HCT116 (cell line): ENCODE measurements at regions not wholly inside any gene's neighbourhood (a gene's known extent, or its start where the extent isn't known, plus 50 kb on each side); places are given as distances from the start of the nearest gene placed in this dataset.

Source experiments
- ATAC-seq: fragments of 200-7000 bp; cut with Tn5 transposase; 2 replicates; pipeline ENCODE4 v1.9.1; 2020; ENCODE audit warnings: mild to moderate bottlenecking, moderate library complexity
- BruUV-seq: library from RNA; stranded (reverse); fragments of 400-500 nt; replicated peaks from 2 replicates; lab custom pipeline; 2021; lab: Mats Ljungman, UMichigan
- CTCF ChIA-PET: fragments of 300-600 bp; sonication (Branson Sonifier 250); formaldehyde crosslinking; loops from one replicate; lab custom pipeline; 2021; ENCODE audit warnings: antibody characterized with exemption; lab: Charles Lee
- POLR2A ChIA-PET: fragments of 300-600, 350-600 bp; sonication (Branson Sonifier 250); formaldehyde crosslinking; loops from one replicate; lab custom pipeline; 2021; ENCODE audit warnings: antibody characterized with exemption; lab: Charles Lee
- RAD21 ChIA-PET, 2 experiments: fragments of 300-600 bp; sonication (Branson Sonifier 250); formaldehyde crosslinking; loops; one replicate each; lab custom pipeline; 2023; ENCODE audit warnings: low total read pairs in 2 of 2; ENCODE audit not compliant: uncharacterized antibody in 2 of 2, unreplicated experiment in 2 of 2, low non-redundant PET in 1 of 2; lab: Charles Lee
- DNase-seq: peaks from one replicate; pipeline ENCODE4 v3.0.0-alpha.2; 2010; ENCODE audit warnings: low read depth, low spot score
- H2AFZ ChIP-seq: fragments of 200-600 bp; shearing (Covaris generic), sonication (generic); 2 replicates; pipeline ENCODE4 v1.6.1; 2017; ENCODE audit warnings: low read depth, mixed run types, mixed read lengths, antibody characterized with exemption, low read length; ENCODE audit not compliant: poor library complexity, severe bottlenecking
- H3K27ac ChIP-seq: 2 replicates; pipeline ENCODE4 v1.5.1; 2012; ENCODE audit warnings: low read depth, low read length
- H3K27me3 ChIP-seq: fragments of 200-600 bp; sonication (generic); 2 replicates; pipeline ENCODE4 v1.6.1; 2016; ENCODE audit warnings: mixed run types, low read length, mixed read lengths; ENCODE audit not compliant: insufficient read depth
- H3K36me3 ChIP-seq, 2 experiments: fragments of 200-500 bp in 1 of 2; fragments of 200-600 bp in 1 of 2; sonication (Bioruptor generic) in 1 of 2; sonication (generic) in 1 of 2; 2 replicates each; pipeline versions ENCODE4 v1.5.1 to v1.6.1; 2014 to 2016; ENCODE audit warnings: low read length in 2 of 2, inconsistent platforms in 1 of 2, mixed read lengths in 1 of 2, mixed run types in 1 of 2; ENCODE audit not compliant: insufficient read depth in 2 of 2, control insufficient read depth in 1 of 2
- H3K4me1 ChIP-seq, 2 experiments: fragments of 200-600 bp in 1 of 2; sonication (generic) in 1 of 2; 2 replicates each; pipeline versions ENCODE4 v1.5.1 to v1.6.1; 2012 to 2017; ENCODE audit warnings: low read length in 2 of 2, inconsistent platforms in 1 of 2, mild to moderate bottlenecking in 1 of 2, mixed read lengths in 1 of 2, mixed run types in 1 of 2, moderate library complexity in 1 of 2; ENCODE audit not compliant: insufficient read depth in 2 of 2, control insufficient read depth in 1 of 2
- H3K4me2 ChIP-seq: fragments of 200-600 bp; sonication (generic); 2 replicates; pipeline ENCODE4 v1.6.1; 2017; ENCODE audit warnings: mixed run types, low read length, mixed read lengths
- H3K4me3 ChIP-seq, 2 experiments: fragments of 200-600 bp in 1 of 2; sonication (generic) in 1 of 2; replicated peaks in 1 of 2; 2 replicates each; pipeline ENCODE4 v1.5.1; 2011 to 2016; ENCODE audit warnings: low read length in 2 of 2, control low read depth in 1 of 2, low read depth in 1 of 2, mild to moderate bottlenecking in 1 of 2, mixed read lengths in 1 of 2, mixed run types in 1 of 2
- H3K79me2 ChIP-seq: fragments of 200-600 bp; sonication (generic); 2 replicates; pipeline ENCODE4 v1.6.1; 2017; ENCODE audit warnings: mild to moderate bottlenecking, mixed run types, low read length, moderate library complexity, mixed read lengths; ENCODE audit not compliant: insufficient read depth
- H3K9ac ChIP-seq: fragments of 200-600 bp; sonication (generic); 2 replicates; pipeline ENCODE4 v1.6.1; 2016; ENCODE audit warnings: low read length, mixed read lengths
- H3K9me2 ChIP-seq: fragments of 200-600 bp; sonication (generic), shearing (Covaris generic); 2 replicates; pipeline ENCODE4 v1.6.1; 2017; ENCODE audit warnings: mixed run types, mild to moderate bottlenecking, moderate library complexity; ENCODE audit not compliant: insufficient read depth
- H3K9me3 ChIP-seq, 2 experiments: fragments of 200-500 bp in 1 of 2; fragments of 200-600 bp in 1 of 2; sonication (Bioruptor generic) in 1 of 2; sonication (generic) in 1 of 2; 2 replicates each; pipeline ENCODE4 v1.6.1; 2014 to 2017; ENCODE audit warnings: low read length in 2 of 2, mixed read lengths in 2 of 2, inconsistent platforms in 1 of 2, low read depth in 1 of 2, mild to moderate bottlenecking in 1 of 2, mixed run types in 1 of 2, moderate library complexity in 1 of 2; ENCODE audit not compliant: control insufficient read depth in 1 of 2, insufficient read depth in 1 of 2
- H4K20me1 ChIP-seq: fragments of 200-600 bp; sonication (generic), shearing (Covaris generic); 2 replicates; pipeline ENCODE4 v1.6.1; 2017; ENCODE audit warnings: mixed run types, mild to moderate bottlenecking, moderate library complexity; ENCODE audit not compliant: insufficient read depth
- CEBPB ChIP-seq: IDR thresholded peaks from 2 replicates; pipeline ENCODE4 v1.6.1; 2012; ENCODE audit warnings: low read depth
- EGR1 ChIP-seq: IDR thresholded peaks from 2 replicates; pipeline ENCODE4 v1.6.1; 2012; ENCODE audit warnings: low read depth
- ELF1 ChIP-seq: IDR thresholded peaks from 2 replicates; pipeline ENCODE4 v1.6.1; 2012; ENCODE audit warnings: low read depth, borderline replicate concordance
- EZH2phosphoT487 ChIP-seq: fragments of 200-600 bp; IDR thresholded peaks from 2 replicates; pipeline ENCODE4 v1.6.1; 2018; ENCODE audit warnings: antibody characterized with exemption, borderline replicate concordance
- FOSL1 ChIP-seq: IDR thresholded peaks from 2 replicates; pipeline ENCODE4 v1.6.1; 2012; ENCODE audit warnings: low read depth
- JUND ChIP-seq: IDR thresholded peaks from 2 replicates; pipeline ENCODE4 v1.6.1; 2012
- POLR2AphosphoS5 ChIP-seq: IDR thresholded peaks from 2 replicates; pipeline ENCODE4 v1.6.1; 2011; ENCODE audit warnings: mild to moderate bottlenecking, low read depth, low read length, moderate library complexity
- RAD21 ChIP-seq: IDR thresholded peaks from 2 replicates; pipeline ENCODE4 v1.6.1; 2012; ENCODE audit warnings: low read depth, mild to moderate bottlenecking
- SP1 ChIP-seq: IDR thresholded peaks from 2 replicates; pipeline ENCODE4 v1.6.1; 2012; ENCODE audit warnings: low read depth
- TCF7L2 ChIP-seq: IDR thresholded peaks from 2 replicates; pipeline ENCODE4 v1.7.0; 2011; ENCODE audit warnings: borderline replicate concordance, inconsistent platforms; ENCODE audit not compliant: insufficient read depth, insufficient read length; ENCODE audit errors: extremely low read depth
- YY1 ChIP-seq: IDR thresholded peaks from 2 replicates; pipeline ENCODE4 v1.6.1; 2011; ENCODE audit warnings: low read length, low read depth, moderate library complexity, mild to moderate bottlenecking; ENCODE audit not compliant: insufficient replicate concordance; ENCODE audit errors: extremely low read depth
- ZFX ChIP-seq: fragments of 450-650 bp; IDR thresholded peaks from 2 replicates; pipeline ENCODE4 v1.6.1; 2017
- ZNF274 ChIP-seq: fragments of 200-500 bp; sonication (Bioruptor generic); IDR thresholded peaks from 2 replicates; pipeline ENCODE4 v1.6.1; 2014; ENCODE audit warnings: mild to moderate bottlenecking, low read depth, low read length, inconsistent platforms
- intact Hi-C: fragments of 100-400 bp; cut with micrococcal nuclease; formaldehyde crosslinking; loops from 2 replicates; pipeline ENCODE4 v1.10.0; 2022
- TF ChIP-seq, protein P1 (sequence below): IDR thresholded peaks from 2 replicates; pipeline ENCODE4 v1.6.1; 2012; ENCODE audit warnings: low read depth
- TF ChIP-seq, protein P2 (sequence below), 3 experiments: fragments of 200-600 bp in 1 of 3; sonication (generic) in 1 of 3; IDR thresholded peaks in 2 of 3; conservative IDR thresholded peaks in 1 of 3; 2 replicates each; pipeline ENCODE4 v1.5.1; 2012 to 2017; ENCODE audit warnings: low read depth in 2 of 3, low read length in 2 of 3, antibody characterized with exemption in 1 of 3, borderline replicate concordance in 1 of 3, control low read depth in 1 of 3, mild to moderate bottlenecking in 1 of 3, mixed read lengths in 1 of 3, mixed run types in 1 of 3, moderate library complexity in 1 of 3; ENCODE audit not compliant: insufficient read depth in 1 of 3
- TF ChIP-seq, protein P3 (sequence below): IDR thresholded peaks from 2 replicates; pipeline ENCODE4 v1.6.1; 2012
- TF ChIP-seq, protein P4 (sequence below): IDR thresholded peaks from 2 replicates; pipeline ENCODE4 v1.6.1; 2011; ENCODE audit warnings: mild to moderate bottlenecking, low read length, moderate library complexity; ENCODE audit not compliant: insufficient replicate concordance; ENCODE audit errors: extremely low read depth

DNA sequence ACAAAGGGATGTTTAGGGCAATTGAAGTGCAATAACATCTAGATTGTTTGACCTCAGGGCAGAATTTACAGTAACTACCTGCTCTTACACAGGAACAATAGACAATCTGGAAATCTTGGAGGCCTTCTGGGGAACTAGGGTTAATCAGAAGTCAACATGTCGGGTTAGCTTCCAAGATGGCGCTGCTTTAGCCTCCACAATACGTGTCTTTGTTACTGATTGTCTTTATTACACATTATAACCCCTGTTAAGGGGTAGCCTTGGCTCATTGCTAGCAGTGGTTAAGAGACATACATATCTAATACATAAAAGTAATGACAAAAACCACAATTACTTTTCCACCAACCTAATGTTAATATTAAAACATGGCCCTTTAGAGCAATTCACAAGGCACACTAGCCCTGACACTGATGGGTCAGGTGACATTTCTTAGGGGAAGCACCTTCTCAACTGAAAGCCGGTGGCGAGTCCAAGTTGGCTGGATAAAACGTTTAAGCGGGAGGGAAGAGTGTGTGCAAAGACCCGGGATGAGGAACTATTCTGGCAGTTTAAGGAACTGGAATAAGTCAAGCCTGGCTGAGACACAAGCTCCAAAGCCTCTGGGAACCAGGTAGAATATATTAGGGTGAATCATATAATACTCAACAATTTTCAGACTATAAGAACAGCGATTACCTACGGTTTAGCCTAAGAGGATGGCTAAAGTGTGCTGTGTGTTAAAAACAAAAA is 236.9 kb downstream of the BCAS1 start (continued):
- TF ChIP-seq ZNF274 (no peak), YY1 (no peak), ELF1 (no peak), SP1 (no peak)
- TF ChIP-seq, protein P1, sequence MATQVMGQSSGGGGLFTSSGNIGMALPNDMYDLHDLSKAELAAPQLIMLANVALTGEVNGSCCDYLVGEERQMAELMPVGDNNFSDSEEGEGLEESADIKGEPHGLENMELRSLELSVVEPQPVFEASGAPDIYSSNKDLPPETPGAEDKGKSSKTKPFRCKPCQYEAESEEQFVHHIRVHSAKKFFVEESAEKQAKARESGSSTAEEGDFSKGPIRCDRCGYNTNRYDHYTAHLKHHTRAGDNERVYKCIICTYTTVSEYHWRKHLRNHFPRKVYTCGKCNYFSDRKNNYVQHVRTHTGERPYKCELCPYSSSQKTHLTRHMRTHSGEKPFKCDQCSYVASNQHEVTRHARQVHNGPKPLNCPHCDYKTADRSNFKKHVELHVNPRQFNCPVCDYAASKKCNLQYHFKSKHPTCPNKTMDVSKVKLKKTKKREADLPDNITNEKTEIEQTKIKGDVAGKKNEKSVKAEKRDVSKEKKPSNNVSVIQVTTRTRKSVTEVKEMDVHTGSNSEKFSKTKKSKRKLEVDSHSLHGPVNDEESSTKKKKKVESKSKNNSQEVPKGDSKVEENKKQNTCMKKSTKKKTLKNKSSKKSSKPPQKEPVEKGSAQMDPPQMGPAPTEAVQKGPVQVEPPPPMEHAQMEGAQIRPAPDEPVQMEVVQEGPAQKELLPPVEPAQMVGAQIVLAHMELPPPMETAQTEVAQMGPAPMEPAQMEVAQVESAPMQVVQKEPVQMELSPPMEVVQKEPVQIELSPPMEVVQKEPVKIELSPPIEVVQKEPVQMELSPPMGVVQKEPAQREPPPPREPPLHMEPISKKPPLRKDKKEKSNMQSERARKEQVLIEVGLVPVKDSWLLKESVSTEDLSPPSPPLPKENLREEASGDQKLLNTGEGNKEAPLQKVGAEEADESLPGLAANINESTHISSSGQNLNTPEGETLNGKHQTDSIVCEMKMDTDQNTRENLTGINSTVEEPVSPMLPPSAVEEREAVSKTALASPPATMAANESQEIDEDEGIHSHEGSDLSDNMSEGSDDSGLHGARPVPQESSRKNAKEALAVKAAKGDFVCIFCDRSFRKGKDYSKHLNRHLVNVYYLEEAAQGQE: no peak

DNA sequence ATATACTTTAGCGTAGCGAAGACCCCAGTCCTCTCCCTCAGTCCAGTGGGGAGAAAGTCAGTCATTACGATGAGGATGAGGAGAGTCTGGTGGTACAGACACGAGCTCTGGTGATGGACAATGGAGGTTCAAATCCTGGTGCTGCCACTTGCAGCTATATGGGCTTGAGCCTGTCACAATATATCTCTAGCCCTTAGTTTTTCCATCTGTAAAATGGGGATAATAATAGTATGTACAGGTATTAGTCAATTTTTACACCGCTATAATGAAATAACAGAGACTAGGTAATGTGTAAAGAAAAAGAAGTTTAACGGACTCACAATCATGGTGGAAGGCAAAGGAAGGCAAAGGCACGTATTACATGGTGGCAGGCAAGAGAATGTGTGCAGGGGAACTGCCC is 237.9 kb downstream of the BCAS1 start:
- TF ChIP-seq, protein P2, sequence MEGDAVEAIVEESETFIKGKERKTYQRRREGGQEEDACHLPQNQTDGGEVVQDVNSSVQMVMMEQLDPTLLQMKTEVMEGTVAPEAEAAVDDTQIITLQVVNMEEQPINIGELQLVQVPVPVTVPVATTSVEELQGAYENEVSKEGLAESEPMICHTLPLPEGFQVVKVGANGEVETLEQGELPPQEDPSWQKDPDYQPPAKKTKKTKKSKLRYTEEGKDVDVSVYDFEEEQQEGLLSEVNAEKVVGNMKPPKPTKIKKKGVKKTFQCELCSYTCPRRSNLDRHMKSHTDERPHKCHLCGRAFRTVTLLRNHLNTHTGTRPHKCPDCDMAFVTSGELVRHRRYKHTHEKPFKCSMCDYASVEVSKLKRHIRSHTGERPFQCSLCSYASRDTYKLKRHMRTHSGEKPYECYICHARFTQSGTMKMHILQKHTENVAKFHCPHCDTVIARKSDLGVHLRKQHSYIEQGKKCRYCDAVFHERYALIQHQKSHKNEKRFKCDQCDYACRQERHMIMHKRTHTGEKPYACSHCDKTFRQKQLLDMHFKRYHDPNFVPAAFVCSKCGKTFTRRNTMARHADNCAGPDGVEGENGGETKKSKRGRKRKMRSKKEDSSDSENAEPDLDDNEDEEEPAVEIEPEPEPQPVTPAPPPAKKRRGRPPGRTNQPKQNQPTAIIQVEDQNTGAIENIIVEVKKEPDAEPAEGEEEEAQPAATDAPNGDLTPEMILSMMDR (IDR thresholded peaks at IDR 0.05 in 2 of 3, conservative IDR thresholded peaks at IDR 0.05 in 1 of 3; ENCODE audit: borderline replicate concordance in 1 of 3, insufficient read depth in 1 of 3, low read depth in 2 of 3, low read length in 2 of 3): no peak
- TF ChIP-seq EGR1 (no peak), ZFX (no peak), ELF1 (no peak), JUND (no peak), CEBPB (no peak), SP1 (no peak), RAD21 (no peak), EZH2phosphoT487 (no peak), POLR2AphosphoS5 (no peak), TCF7L2 (no peak), FOSL1 (no peak), ZNF274 (no peak)
- TF ChIP-seq, protein P3, sequence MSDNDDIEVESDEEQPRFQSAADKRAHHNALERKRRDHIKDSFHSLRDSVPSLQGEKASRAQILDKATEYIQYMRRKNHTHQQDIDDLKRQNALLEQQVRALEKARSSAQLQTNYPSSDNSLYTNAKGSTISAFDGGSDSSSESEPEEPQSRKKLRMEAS: no peak
- TF ChIP-seq, protein P4, sequence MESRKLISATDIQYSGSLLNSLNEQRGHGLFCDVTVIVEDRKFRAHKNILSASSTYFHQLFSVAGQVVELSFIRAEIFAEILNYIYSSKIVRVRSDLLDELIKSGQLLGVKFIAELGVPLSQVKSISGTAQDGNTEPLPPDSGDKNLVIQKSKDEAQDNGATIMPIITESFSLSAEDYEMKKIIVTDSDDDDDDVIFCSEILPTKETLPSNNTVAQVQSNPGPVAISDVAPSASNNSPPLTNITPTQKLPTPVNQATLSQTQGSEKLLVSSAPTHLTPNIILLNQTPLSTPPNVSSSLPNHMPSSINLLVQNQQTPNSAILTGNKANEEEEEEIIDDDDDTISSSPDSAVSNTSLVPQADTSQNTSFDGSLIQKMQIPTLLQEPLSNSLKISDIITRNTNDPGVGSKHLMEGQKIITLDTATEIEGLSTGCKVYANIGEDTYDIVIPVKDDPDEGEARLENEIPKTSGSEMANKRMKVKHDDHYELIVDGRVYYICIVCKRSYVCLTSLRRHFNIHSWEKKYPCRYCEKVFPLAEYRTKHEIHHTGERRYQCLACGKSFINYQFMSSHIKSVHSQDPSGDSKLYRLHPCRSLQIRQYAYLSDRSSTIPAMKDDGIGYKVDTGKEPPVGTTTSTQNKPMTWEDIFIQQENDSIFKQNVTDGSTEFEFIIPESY: no peak
- DNase-seq: no peak
- no TSS peak for BruUV-seq
- Histone ChIP-seq H2AFZ (no peak overlapping the region), H3K9ac (no peak overlapping the region), H3K9me3 (no peaks in the 10 kb centered on the region), H3K79me2 (no peaks in the 10 kb centered on the region), H3K27me3 (no peaks in the 10 kb centered on the region), H4K20me1 (no peaks in the 10 kb centered on the region), H3K4me2 (no peak overlapping the region), H3K36me3 (no peaks in the 10 kb centered on the region), H3K4me1 (peaks cover 38 to 63% of the 10 kb centered on the region in 2 experiments), H3K4me3 (no peak overlapping the region), H3K9me2 (no peaks in the 10 kb centered on the region), H3K27ac (no peak overlapping the region)
- CTCF ChIA-PET: no interaction called here
- RAD21 ChIA-PET: no interaction called here
- no peak for ATAC-seq
- POLR2A ChIA-PET: no interaction called here
- intact Hi-C loops: no loop called here
